Panc1 (cell line): ENCODE measurements at regions not wholly inside any gene's neighbourhood (a gene's known extent, or its start where the extent isn't known, plus 50 kb on each side); places are given as distances from the start of the nearest gene placed in this dataset.

Experiments
- CTCF ChIP-seq: fragments of 450-650 bp; IDR thresholded peaks from 2 replicates; pipeline ENCODE4 v1.5.1; 2017; ENCODE audit warnings: mild to moderate bottlenecking
- SIN3A ChIP-seq: IDR thresholded peaks from 2 replicates; pipeline ENCODE4 v1.6.1; 2012; ENCODE audit warnings: low read depth, mild to moderate bottlenecking, low read length, moderate library complexity, borderline replicate concordance; ENCODE audit not compliant: insufficient read depth

GRCh38 chr2:38442643-38443541 lies 65.8 kb upstream of the ATL2 start:
- TF ChIP-seq CTCF (no peak), SIN3A (no peak)
